ENCODE measurements at regions not wholly inside any gene's neighbourhood (a gene's known extent, or its start where the extent isn't known, plus 50 kb on each side); places are given as distances from the start of the nearest gene placed in this dataset.

- DNase-seq (ENCODE audit: low read depth in 3 of 3) = no peak
Measured at GRCh38 chr13:105612541-105612940, 922.9 kb downstream of the EFNB2 start.

- DNase-seq (ENCODE audit: low read depth in 3 of 3) = no peak
Measured at GRCh38 chr13:105611424-105611823, 924.0 kb downstream of the EFNB2 start.

GRCh38 chr13:105608104-105608503 is 927.4 kb downstream of the EFNB2 start:
- no peak for DNase-seq (ENCODE audit: low read depth in 3 of 3)

GRCh38 chr13:105607426-105607825 is 928.0 kb downstream of the EFNB2 start:
- no peak for DNase-seq (ENCODE audit: low read depth in 3 of 3)

- no peak for DNase-seq (ENCODE audit: low read depth in 3 of 3)
Measured at GRCh38 chr13:105607016-105607415, 928.4 kb downstream of the EFNB2 start.

- no peak for DNase-seq (ENCODE audit: low read depth in 3 of 3)
Measured at GRCh38 chr13:105602956-105603670, 932.3 kb downstream of the EFNB2 start.

- no peak for DNase-seq (ENCODE audit: low read depth in 3 of 3)
Measured at GRCh38 chr13:105599477-105600037, 935.9 kb downstream of the EFNB2 start.

GRCh38 chr13:105598529-105598928 is 936.9 kb downstream of the EFNB2 start:
- no peak for DNase-seq (ENCODE audit: low read depth in 3 of 3)

GRCh38 chr13:105597573-105597972 is 937.9 kb downstream of the EFNB2 start:
- DNase-seq (ENCODE audit: low read depth in 3 of 3) = no peak

GRCh38 chr13:105595471-105595870 is 940.0 kb downstream of the EFNB2 start:
- no peak for DNase-seq (ENCODE audit: low read depth in 3 of 3)

GRCh38 chr13:105591277-105591676 is 944.2 kb downstream of the EFNB2 start:
- no peak for DNase-seq (ENCODE audit: low read depth in 3 of 3)

GRCh38 chr13:105587786-105588185 is 947.7 kb downstream of the EFNB2 start:
- no peak for DNase-seq (ENCODE audit: low read depth in 3 of 3)

- no peak for DNase-seq (ENCODE audit: low read depth in 3 of 3)
Measured at GRCh38 chr13:105579821-105580710, 955.4 kb downstream of the EFNB2 start.

- DNase-seq (ENCODE audit: low read depth in 3 of 3) = no peak
Measured at GRCh38 chr13:105573136-105573535, 962.3 kb downstream of the EFNB2 start.

GRCh38 chr13:105572401-105572800 is 963.1 kb downstream of the EFNB2 start:
- DNase-seq (ENCODE audit: low read depth in 3 of 3) = no peak

GRCh38 chr13:105569816-105570215 is 965.6 kb downstream of the EFNB2 start:
- no peak for DNase-seq (ENCODE audit: low read depth in 3 of 3)

GRCh38 chr13:105567951-105568525 is 967.4 kb downstream of the EFNB2 start:
- no peak for DNase-seq (ENCODE audit: low read depth in 3 of 3)

- no peak for DNase-seq (ENCODE audit: low read depth in 3 of 3)
Measured at GRCh38 chr13:105565136-105565727, 970.2 kb downstream of the EFNB2 start.

- no peak for DNase-seq (ENCODE audit: low read depth in 3 of 3)
Measured at GRCh38 chr13:105552078-105552477, 983.4 kb downstream of the EFNB2 start.

GRCh38 chr13:105547851-105548250 is 987.6 kb downstream of the EFNB2 start:
- DNase-seq (ENCODE audit: low read depth in 3 of 3) = no peak

- no peak for DNase-seq (ENCODE audit: low read depth in 3 of 3)
Measured at GRCh38 chr13:105545811-105546210, 989.7 kb downstream of the EFNB2 start.

- no peak for DNase-seq (ENCODE audit: low read depth in 3 of 3)
Measured at GRCh38 chr13:105543742-105544141, 991.7 kb downstream of the EFNB2 start.
